Endothelial cell of umbilical vein (primary cell): ENCODE measurements at regions not wholly inside any gene's neighbourhood (a gene's known extent, or its start where the extent isn't known, plus 50 kb on each side); places are given as distances from the start of the nearest gene placed in this dataset.

Experiments
- CTCF ChIP-seq, 2 donors: IDR thresholded peaks; 1 replicate in 1 of 2; 2 replicates in 1 of 2; pipeline ENCODE4 v1.5.1; 2011; ENCODE audit warnings: low read length in 2 of 2, mild to moderate bottlenecking in 2 of 2, moderate library complexity in 2 of 2, control low read depth in 1 of 2, inconsistent platforms in 1 of 2, low read depth in 1 of 2; ENCODE audit not compliant: insufficient read depth in 1 of 2; ENCODE audit errors: extremely low read depth in 1 of 2
- EZH2 ChIP-seq: IDR thresholded peaks from 2 replicates; pipeline ENCODE4 v1.6.1; 2012; ENCODE audit warnings: borderline replicate concordance, low read depth, mild to moderate bottlenecking, moderate library complexity, low read length, inconsistent platforms; ENCODE audit not compliant: severe bottlenecking
- FOS ChIP-seq: IDR thresholded peaks from 2 replicates; pipeline ENCODE4 v1.6.1; 2011; ENCODE audit warnings: mild to moderate bottlenecking, low read length, moderate library complexity, borderline replicate concordance; ENCODE audit not compliant: insufficient read depth
- JUN ChIP-seq: IDR thresholded peaks from 2 replicates; pipeline ENCODE4 v1.6.1; 2011; ENCODE audit warnings: borderline replicate concordance, low read depth; ENCODE audit not compliant: insufficient read length, insufficient read depth
- MAX ChIP-seq: IDR thresholded peaks from 2 replicates; pipeline ENCODE4 v1.6.1; 2011; ENCODE audit not compliant: insufficient read depth, insufficient read length
- POLR2A ChIP-seq: IDR thresholded peaks from 2 replicates; pipeline ENCODE4 v1.6.1; 2012; ENCODE audit warnings: low read depth, mild to moderate bottlenecking, control low read depth, low read length
- POLR2AphosphoS5 ChIP-seq: IDR thresholded peaks from 2 replicates; pipeline ENCODE4 v1.6.1; 2012; ENCODE audit warnings: low read depth, mild to moderate bottlenecking, control low read depth, low read length, moderate library complexity; ENCODE audit not compliant: insufficient read depth

GRCh38 chr1:57627612-57628011 is 203.8 kb upstream of the DAB1 start:
- TF ChIP-seq POLR2A (no peak), POLR2AphosphoS5 (no peak), CTCF (IDR thresholded peaks at IDR 0.05; ENCODE audit: extremely low read depth in 1 of 2, insufficient read depth in 1 of 2, low read depth in 1 of 2, low read length in 2 of 2) (no peak), JUN (no peak), EZH2 (no peak), MAX (no peak), FOS (no peak)
